ENCODE measurements at regions not wholly inside any gene's neighbourhood (a gene's known extent, or its start where the extent isn't known, plus 50 kb on each side); places are given as distances from the start of the nearest gene placed in this dataset.

- TF ChIP-seq CTCF (IDR thresholded peaks at IDR 0.05) (no peak), POLR2AphosphoS5 (IDR thresholded peaks at IDR 0.05; ENCODE audit: low read depth, low read length) (no peak)
Measured at GRCh38 chrX:152074163-152074562, 64.2 kb downstream of the MAGEA10 start.
